ENCODE measurements at regions not wholly inside any gene's neighbourhood (a gene's known extent, or its start where the extent isn't known, plus 50 kb on each side); places are given as distances from the start of the nearest gene placed in this dataset.

DNA sequence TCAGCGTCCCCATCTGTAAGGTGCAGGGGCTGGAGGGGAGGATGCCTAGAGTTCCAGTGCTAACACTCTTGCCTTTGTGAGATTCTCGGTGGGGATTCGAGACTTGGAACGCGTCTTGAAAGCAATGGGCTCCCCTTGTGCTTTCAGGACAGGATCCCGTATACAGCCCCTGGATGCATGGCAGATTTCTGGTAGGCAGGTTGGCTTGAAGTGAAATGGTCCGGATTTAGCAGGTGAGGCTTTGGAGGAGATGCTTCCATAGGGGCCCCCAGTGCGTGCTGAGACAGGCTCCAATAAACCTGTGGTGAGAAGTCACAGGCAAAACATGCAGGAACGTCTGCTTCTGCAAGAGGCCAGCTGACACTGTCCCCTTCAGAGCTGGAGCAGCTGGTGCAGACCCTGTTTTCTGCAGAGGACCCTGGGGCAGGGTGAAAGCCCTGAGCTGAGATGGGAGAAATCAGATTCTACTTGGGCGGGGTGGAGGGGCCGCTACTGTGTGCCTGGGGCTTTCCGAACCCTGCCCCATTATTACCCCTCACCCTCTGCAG lies 270.4 kb downstream of the PTPRU start:
- TF ChIP-seq, protein P1, sequence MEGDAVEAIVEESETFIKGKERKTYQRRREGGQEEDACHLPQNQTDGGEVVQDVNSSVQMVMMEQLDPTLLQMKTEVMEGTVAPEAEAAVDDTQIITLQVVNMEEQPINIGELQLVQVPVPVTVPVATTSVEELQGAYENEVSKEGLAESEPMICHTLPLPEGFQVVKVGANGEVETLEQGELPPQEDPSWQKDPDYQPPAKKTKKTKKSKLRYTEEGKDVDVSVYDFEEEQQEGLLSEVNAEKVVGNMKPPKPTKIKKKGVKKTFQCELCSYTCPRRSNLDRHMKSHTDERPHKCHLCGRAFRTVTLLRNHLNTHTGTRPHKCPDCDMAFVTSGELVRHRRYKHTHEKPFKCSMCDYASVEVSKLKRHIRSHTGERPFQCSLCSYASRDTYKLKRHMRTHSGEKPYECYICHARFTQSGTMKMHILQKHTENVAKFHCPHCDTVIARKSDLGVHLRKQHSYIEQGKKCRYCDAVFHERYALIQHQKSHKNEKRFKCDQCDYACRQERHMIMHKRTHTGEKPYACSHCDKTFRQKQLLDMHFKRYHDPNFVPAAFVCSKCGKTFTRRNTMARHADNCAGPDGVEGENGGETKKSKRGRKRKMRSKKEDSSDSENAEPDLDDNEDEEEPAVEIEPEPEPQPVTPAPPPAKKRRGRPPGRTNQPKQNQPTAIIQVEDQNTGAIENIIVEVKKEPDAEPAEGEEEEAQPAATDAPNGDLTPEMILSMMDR (IDR thresholded peaks at IDR 0.05; ENCODE audit: poor library complexity, severe bottlenecking), result no peak
- no peak for TF ChIP-seq TAF1 (IDR thresholded peaks at IDR 0.05; ENCODE audit: low read depth)
- TF ChIP-seq POLR2AphosphoS5 (IDR thresholded peaks at IDR 0.05), result no peak
- no peak for TF ChIP-seq RAD21 (conservative IDR thresholded peaks at IDR 0.05)
- TF ChIP-seq EZH2 (IDR thresholded peaks at IDR 0.05; ENCODE audit: borderline replicate concordance, insufficient read depth, low read length, poor library complexity, severe bottlenecking), result no peak
- no peak for TF ChIP-seq EP300 (conservative IDR thresholded peaks at IDR 0.05; ENCODE audit: poor library complexity, severe bottlenecking)
- no peak for TF ChIP-seq SMC3 (conservative IDR thresholded peaks at IDR 0.05; ENCODE audit: poor library complexity)

All from neural cell (in vitro differentiated cells).